ENCODE measurements at regions not wholly inside any gene's neighbourhood (a gene's known extent, or its start where the extent isn't known, plus 50 kb on each side); places are given as distances from the start of the nearest gene placed in this dataset.
"Not testable (repeated sequence)": the region's sequence is repeated elsewhere in the genome, so short reads cannot be mapped to it uniquely, and the experiment has no call there.

DNA sequence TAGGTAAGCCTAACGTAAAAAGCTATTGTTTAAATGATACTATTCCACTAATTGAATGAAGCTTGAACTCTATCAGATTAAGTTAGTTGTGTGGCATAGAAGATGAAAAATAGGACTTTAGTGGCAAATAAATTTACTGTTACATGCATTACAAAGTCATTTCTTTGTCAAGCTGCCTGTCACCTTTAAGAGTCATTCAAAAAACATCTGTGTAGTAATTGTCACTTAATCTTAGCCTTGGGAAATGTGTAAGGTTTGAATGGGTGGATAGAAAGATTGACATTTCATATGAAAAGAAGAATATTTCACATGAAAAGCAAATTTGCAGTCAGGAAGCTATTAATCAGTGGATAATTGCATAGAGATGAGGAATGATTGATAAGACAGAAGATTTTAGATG is 473.5 kb downstream of the DNAH5 start:
- no peak for FAIRE-seq

DNA sequence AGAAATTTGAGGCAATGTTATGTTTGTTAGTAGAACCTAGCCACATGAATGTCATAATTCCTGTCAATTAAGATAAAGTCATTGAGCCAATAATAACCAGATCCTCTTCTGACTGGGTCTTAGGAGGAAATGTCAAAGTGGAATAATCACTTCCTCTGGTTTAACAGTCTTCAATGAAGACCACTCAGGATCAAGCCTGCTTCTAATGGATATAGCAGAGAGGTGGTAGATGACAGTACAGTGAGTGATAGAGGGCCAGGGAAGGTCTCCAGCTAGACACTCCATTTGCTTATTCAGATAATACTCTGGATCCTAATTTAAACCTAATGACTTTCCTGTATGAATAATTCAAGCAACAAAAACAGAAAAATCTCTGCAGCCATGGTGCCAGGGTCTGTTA is 474.2 kb downstream of the DNAH5 start:
- FAIRE-seq, result no peak

DNA sequence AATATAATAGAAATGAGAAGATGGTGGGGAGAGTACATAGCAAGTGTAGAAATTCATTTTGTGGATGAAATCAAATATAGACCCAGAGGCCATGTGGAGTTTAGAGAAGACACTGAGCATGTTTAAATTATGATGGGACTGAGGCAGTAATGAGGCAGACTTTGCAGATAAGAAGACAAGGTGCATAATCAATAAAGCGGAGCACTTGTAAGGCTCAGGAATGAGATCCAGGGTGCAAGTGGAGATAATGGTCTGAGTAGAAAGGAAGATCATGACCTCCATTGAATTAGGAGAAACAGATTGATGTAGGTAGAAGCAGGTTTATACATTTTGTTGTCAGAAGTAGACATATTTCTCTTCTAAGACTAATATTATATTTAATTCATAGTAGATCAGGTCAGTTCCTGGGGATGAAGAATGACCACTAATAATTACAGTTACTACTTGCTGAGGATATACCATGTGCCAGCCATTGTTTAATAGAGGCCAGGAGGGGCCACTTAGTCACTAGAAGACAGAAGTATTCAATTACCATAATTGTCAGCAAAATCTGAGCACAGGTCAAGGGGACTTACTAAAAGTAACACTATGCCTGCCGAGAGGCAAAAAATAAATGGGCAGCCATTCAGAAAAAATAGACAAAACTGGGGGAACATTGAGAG is 479.8 kb downstream of the DNAH5 start:
- FAIRE-seq, result no peak

DNA sequence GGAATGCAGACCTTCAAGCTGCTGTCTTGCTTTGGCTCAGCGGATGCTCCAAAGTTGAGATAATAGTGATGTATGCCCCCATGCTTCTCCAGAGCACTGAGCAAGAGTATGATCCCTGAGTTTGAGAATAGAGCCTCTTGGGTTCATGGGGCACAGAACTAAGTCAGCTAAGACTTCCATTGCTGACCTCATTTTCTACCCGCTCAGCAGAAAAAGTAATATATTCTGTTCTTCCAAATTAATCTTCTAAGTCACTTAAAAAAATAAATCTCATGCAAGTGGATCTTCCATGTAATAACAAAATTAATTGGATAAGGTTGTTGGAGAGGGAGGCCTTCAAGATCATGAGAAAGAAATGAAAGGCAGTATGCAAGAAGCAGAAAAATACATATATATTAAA is 483.9 kb downstream of the DNAH5 start:
- no peak for FAIRE-seq

DNA sequence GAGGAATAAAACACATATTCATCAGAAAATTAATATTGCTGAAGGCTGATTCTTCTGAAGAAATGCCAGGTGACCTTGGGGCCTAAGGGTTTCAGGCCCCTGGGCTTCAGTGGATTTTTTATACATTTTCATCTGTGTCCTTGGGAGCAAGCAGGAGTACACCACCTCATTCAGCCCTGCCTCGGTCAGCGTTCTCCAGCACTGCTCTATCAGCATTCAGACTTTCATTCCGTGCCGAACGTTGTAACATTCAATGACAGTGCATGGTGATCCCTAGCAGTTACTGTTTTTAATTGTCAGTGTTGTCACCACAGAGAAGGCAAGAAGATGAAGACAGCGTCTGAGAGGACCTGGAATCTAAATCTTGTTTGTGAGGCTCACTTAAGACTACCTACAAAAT is 490.4 kb downstream of the DNAH5 start:
- no peak for FAIRE-seq

DNA sequence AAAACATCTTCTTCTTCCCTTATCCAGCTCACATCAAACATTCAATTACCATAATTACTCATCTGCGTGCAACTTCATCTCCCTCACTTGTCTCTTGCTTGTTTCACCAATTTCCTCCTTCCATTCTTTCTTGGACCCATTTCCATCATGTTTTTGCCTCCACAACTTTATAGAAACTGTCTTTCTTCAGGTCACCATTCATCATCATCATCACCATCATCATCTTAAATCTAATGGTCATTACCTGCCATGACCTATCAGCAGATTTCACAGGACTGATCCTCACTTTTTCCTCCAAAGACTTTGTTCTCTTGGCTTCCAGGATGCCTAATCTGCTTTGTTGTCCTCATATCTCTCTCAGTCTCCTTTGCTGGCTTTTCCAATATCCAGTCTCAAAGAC is 495.6 kb downstream of the DNAH5 start:
- no peak for FAIRE-seq

DNA sequence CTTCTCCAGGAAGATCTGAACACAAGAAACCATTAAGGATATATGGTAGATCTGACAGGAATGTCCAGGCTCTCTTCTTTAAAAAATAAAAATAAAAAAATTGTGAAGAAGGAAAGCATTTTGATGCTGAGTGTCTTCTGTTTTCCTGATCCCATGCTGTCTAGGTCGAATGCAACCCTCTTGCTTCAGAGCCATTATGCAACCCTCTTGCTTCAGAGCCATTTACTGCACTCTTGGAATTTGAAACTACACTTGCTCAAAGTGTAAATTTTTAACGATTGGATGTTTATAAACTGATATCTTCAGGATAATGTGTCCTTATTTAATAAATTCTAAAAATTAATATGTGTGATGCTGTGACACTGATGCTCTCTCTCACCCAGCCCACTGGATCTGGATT is 505.1 kb downstream of the DNAH5 start:
- FAIRE-seq, result no peak

DNA sequence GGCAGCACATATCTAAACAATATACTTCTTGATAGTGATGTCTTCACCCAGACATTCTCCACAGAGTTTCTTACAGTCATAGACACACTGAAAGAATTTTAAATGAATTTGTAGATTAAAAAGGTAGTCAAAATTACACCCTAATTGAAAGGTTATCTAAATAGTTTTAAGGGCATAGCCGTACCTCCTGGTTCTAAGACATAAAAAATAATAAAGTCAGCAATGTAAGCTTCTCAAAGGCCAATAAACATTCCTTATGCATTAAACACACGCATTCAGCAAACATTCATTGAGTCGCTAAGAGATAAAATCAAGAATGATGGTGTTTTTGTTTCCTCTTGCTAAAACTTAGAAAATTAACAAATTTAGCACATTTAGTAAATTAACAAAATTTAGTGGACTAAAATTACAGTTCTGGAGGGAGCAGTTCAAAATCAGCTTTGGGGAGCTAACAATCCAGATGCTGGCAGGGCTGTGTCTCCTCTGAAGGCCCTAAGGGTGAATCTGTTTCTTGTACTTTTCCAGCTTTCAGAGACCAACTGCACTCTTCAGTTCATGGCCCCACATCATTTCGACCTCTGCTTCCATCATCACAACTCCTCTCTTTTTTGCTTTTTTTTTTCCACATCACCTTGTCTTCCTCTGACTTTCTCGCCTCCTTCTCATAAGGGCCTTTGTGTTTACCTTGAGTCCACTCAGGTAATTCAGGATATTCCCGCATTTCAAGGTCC is 516.5 kb downstream of the DNAH5 start:
- no peak for FAIRE-seq

DNA sequence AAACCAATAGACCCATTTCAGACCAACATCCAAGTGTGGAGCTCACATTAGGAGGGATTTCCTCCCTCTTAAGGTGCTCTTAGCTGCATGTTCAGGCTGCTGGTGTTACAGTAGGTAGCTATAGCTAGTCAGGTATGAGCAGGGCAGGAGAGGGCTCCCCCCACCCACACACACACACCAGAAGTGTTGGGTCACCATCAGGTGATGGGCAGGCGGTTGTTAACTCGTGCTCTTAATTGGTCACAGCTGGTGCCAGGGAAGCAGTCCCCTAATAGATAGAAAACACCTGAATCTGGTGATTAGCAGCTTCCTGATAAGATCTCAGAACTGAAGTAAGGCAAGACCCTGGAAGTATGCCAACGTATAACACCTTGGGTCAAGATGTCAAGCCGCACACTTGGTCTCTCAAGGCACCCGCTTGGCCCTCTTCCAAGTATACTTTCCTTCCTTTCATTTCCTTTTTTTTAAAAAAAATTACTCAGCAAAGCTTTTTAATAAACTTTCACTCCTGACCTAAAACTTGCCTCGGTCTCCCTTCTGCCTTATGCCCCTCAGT is 532.4 kb downstream of the DNAH5 start:
- no peak for FAIRE-seq

DNA sequence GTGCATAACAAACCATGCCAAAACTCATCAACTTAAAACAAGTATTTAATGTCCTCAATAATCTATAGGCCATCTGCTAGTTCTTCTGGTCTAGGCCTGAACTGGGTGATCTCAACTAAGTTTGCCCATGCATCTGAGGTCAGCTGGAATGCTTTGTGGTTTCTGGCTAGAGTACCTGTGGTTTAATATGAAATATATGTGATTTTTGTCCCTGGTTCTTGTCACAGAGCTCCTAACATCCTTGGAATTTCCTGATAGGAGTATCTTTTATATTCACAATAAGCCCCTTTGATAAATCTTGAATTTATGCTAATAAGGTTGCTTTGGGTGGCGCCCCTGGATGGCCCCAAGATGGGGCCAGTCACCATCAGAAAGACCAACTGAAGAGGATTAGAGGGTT is 535.9 kb downstream of the DNAH5 start:
- FAIRE-seq, result no peak

DNA sequence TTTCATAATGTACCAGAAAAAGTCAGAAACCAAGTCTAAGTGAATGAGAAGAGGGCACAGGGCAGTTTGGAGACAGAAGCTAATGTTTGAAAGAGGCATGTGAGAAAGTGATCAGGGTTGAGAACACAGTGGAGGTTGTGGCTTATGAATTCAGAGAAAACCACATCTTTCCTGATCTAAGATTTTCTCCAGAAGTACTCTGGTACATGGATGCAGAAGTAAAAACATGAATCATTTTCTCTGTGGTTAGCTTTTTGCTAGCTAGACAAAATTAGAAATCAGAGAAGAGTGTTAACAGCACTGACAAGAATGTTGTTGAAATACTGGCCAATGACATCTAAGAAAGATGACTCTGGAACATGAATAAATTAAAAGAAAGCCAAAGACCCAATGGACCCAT is 541.1 kb downstream of the DNAH5 start:
- no peak for FAIRE-seq

DNA sequence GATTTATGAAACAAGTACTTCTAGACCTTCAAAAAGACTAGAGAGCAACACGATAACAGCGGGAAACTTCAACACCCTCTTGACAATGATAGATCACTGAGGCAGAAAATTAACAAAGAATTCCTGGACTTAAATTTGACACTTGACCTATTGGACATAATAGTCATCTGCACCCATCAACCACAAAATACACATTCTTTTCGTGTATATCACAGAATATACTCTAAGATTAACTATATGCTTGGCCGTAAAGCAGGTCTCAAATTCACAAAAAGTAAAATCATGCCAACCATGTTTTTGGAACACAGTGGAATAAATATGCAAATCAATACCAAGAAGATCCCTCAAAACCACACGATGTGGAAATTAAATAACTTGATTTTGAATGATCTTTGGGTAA is 559.4 kb downstream of the DNAH5 start:
- no peak for FAIRE-seq

DNA sequence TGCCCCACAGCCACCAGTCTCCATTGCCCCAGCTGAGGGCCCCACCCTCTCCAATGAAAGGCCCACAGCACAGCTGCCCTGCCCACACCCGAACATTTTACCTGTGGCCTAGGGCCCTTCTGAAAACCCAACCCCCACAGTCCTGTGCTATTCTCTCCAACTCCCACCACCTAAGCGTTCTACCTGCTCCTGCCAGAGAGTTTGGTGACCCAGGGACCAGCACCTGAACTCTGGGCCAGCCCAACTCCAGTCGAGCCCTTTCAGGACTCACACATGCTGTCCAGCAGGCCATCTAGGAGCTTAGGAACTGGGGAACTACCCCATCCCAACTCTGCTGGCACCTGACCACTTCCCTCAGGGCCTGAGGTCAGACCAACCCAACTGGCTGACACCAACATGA is 562.3 kb downstream of the DNAH5 start:
- FAIRE-seq, result no peak

DNA sequence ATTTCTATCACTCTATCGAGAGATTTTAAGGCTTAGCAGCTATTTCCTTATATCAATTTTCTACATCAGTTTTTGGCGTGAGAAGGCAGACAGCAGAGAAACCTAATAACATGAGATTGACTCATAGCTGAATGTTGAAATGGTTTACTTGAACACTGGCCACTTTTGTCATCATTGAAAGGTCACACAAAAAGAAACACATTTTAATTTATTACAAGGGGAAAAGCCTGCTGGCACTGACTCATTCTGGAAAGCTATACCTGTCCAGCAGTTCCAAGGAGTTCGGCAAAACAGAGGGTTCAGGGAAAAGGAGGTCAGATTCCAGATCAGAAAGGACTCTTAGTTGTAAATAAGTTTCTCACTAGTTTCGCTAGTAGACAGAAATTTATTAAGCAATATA is 566.4 kb downstream of the DNAH5 start:
- no peak for FAIRE-seq

DNA sequence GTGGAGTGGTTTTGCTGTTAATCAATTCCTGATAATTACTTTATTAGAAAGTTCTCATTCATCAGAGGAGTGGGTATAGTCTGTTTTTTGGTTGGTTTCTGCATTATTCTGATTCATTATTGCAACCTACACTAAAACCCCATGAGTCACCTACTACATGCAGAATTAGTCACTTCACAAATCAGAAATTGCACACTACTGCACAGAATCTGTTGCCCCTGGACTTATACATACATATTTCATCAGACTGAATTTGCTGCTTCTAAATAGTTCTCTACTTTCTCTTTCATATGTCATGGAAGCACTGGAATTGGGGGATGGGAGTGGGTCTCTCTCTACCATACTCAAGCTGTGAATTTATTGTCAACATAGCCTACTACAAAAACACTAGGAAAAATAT is 585.1 kb downstream of the DNAH5 start:
- FAIRE-seq, result no peak

DNA sequence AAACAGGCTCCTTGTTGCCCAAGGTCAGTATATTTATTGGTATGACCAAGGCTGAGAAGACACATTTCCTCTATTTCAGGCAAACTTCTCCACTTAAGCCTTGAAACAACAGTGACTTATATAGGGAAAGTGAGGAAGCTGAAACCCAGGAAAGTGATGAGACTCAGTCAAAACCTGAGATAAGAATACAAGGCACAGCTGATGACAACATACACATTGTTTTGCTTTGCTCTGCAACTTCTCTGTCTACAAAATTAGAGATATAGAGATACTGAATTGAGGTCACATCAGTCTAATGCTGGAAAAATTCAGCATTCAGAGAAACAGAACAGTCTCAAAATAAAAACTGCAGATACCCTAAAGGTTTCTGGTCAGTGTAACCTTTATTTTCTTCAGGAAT is 586.1 kb downstream of the DNAH5 start:
- FAIRE-seq, result no peak

DNA sequence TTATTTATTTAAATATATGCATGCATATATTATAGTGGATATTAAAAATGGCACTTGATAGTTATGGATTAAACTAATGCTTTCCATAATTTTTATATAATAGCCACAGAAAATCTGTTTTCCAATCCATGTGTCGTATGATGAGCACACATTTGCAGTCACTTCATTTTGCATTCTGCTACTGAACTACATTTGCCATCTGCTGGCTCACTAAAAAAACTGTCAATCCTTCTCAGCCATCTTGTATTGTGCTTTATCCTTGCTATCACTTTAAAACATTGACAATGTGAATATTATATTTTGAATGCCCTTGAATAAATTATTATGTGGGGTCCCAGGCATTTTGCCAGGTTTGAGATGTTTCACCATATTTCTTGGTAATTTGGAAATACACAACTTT is 586.6 kb downstream of the DNAH5 start:
- FAIRE-seq, result no peak

DNA sequence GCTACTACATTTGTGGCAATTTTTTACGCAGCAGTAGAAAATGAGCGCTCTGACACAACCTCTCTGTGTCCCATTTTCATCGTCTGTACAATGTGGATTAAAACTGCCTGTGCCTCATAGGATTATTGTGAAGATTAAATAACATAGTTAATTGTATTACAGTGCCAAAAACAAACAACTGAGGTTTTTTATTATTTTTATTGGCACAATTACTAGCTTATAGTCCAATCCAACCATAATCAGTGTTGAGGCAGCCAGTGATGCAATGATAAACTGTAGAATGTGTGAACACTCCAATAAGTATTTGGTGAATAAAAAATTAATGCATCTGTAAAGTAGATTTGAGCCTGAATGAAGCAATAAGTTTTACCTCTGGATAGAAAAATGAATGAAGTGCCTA is 588.3 kb downstream of the DNAH5 start:
- no peak for FAIRE-seq

DNA sequence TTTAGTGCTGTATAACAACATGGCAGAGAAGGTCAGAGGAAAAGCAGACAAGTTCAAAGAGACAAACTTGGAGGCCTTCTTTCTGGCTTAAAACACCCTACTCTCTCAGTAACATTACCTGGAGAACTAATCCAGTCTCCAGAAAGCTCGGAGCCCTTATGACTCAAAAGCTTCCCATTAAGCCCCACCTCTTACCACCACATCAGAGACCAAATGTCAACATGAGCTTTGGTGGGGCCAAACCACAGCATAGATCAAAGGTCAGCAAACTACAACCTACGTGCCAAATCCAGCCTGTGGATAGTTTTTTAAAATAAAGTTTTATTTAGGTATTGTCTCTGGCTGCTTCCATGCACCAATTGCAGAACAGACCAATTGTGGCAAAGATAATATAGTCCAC is 589.9 kb downstream of the DNAH5 start:
- FAIRE-seq, result no peak

DNA sequence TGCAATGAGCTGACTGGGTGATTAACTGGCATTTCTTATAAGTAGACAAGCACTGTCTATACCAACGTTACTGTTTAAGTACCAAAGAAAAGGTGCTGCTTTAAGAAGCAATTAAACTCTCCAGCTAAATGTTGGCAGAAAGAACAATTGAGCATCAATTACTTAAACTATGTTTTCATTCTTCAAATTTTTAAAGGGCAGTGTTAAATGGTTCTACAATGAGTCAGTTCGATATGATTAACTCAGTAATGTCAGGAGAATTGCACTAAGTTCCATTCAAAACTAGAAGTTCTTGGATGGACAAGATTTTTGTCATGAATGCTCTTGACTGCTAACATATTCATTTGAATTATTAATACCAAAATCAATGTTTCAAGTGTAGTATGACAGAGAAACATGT is 593.7 kb downstream of the DNAH5 start:
- FAIRE-seq, result no peak

DNA sequence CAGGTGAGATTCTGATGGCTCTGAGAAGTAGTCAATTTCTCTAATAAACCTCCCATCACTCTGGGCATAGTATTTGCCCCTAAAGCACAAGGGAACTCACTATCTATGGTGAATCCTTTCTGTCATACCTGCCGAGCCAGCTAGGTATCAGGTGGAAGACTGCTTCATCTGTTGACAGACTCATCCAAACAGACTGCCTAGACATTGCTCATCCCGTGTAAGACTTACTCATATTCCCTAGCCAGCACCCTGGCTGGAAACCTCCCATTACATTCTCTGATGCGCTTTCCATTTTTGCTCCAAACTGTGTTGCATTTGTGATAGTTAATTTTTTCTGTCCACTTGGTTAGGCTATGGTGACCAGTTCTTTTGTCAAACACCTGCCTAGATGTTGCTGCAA is 595.9 kb downstream of the DNAH5 start:
- no peak for FAIRE-seq

DNA sequence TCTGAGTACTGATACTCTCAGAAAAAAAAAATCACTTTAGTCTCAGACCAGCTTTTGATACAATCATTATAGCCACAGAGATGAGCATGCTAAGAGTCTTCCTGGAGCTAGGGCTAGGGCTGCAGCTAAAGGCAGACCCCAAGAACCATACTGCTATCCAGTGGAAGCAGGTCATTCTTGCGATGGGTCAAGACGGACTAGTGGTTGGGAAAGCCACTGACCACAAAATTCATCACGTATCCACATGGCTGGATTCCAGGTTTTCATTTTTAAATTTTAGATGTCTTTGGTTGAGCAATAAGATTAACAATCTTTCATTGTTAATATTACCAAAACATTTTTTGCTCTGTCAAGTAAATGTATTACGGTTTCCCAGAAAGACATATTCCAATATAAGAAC is 598.1 kb downstream of the DNAH5 start:
- FAIRE-seq, result no peak

DNA sequence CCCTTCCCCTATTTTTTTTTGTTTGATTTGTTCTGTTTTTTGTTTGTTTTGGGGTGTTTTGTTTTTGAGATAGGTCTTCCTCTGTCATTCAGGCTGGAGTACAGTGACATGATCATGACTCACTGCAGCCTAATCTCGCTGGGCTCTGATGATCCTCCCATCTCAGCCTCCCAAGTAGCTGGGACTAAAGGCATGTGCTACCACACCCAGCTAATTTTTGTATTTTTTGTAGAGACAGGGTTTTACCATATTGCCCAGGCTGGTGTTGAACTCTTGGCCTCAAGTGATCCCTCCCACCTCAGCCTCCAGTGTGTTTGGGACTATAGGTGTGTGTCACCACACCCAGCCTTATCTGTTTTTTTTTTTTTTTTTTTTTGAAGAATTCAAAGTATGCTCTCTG is 605.4 kb downstream of the DNAH5 start:
- no peak for FAIRE-seq

DNA sequence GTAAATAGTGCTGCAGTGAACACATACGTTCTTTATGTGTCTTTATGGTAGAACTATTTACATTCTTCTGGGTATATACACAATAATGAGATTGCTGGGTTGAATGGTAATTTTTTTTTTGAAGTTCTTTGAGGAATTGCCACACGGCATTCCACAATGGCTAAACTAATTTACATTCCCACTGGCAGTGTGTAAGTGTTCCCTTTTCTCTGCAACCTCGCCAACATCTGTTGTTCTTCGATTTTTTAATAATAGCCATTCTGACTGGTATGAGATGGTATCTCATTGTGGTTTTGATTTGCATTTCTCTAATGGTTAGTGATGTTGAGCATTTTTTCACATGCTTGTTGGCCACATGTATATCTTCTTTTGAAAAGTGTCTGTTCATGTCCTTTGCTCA is 609.5 kb downstream of the DNAH5 start:
- not testable (repeated sequence) for FAIRE-seq

DNA sequence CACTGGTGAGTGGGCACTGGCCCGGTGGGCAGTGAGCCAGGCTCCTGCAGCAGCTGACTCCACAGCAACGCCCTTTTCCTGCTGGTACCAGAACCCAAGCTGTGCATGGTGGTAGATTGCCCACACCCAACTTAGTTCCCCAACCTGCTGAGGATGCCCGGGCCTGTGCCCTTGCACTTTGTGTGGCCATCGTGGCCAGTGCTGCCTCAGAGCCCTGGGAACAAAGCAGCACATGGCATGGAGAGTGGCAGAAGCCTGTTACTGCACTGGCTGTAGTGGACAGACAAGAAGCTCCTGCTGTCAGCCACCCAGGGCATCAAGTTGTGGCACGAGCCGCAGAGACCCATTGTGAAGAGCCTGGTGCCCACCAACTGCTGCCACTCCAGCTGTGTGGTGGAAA is 612.9 kb downstream of the DNAH5 start:
- FAIRE-seq, result no peak
